H9 (cell line): ENCODE measurements at regions not wholly inside any gene's neighbourhood (a gene's known extent, or its start where the extent isn't known, plus 50 kb on each side); places are given as distances from the start of the nearest gene placed in this dataset.

Experiments used
- DNase-seq: peaks from one replicate; pipeline ENCODE4 v3.0.0-alpha.2; 2017
- H2AFZ ChIP-seq: one replicate; pipeline ENCODE4 v1.6.1; 2013; ENCODE audit warnings: mild to moderate bottlenecking, low read length, control low read depth, moderate library complexity
- H2AK5ac ChIP-seq: 2 replicates; pipeline ENCODE4 v1.6.1; 2013; ENCODE audit warnings: low read length, control low read depth, mixed read lengths; ENCODE audit not compliant: insufficient read length
- H2BK120ac ChIP-seq: one replicate; pipeline ENCODE4 v1.6.1; 2013; ENCODE audit warnings: low read depth, mild to moderate bottlenecking, low read length, control low read depth, inconsistent platforms; ENCODE audit not compliant: poor library complexity, severe bottlenecking
- H2BK12ac ChIP-seq: 2 replicates; pipeline ENCODE4 v1.6.1; 2013; ENCODE audit warnings: low read length, control low read depth, mixed read lengths, low read depth; ENCODE audit not compliant: insufficient read length
- H2BK15ac ChIP-seq: 2 replicates; pipeline ENCODE4 v1.6.1; 2013; ENCODE audit warnings: low read depth, low read length, control low read depth
- H2BK20ac ChIP-seq: one replicate; pipeline ENCODE4 v1.6.1; 2013; ENCODE audit warnings: low read depth, mild to moderate bottlenecking, low read length, control low read depth, inconsistent platforms; ENCODE audit not compliant: poor library complexity, severe bottlenecking
- H2BK5ac ChIP-seq: 2 replicates; pipeline ENCODE4 v1.6.1; 2013; ENCODE audit warnings: low read length, control low read depth, mixed read lengths; ENCODE audit not compliant: insufficient read length
- H3K14ac ChIP-seq: 2 replicates; pipeline ENCODE4 v1.6.1; 2013; ENCODE audit warnings: low read length, control low read depth; ENCODE audit not compliant: insufficient read depth
- H3K18ac ChIP-seq: 2 replicates; pipeline ENCODE4 v1.6.1; 2013; ENCODE audit warnings: low read depth, mild to moderate bottlenecking, mixed read lengths, low read length, control low read depth; ENCODE audit not compliant: insufficient read length
- H3K23ac ChIP-seq: 2 replicates; pipeline ENCODE4 v1.6.1; 2013; ENCODE audit warnings: low read length, control low read depth, mixed read lengths, low read depth; ENCODE audit not compliant: insufficient read length
- H3K23me2 ChIP-seq: 2 replicates; pipeline ENCODE4 v1.6.1; 2013; ENCODE audit warnings: low read depth, mild to moderate bottlenecking, mixed read lengths, low read length, control low read depth; ENCODE audit not compliant: insufficient read length, poor library complexity, severe bottlenecking
- H3K27ac ChIP-seq: 2 replicates; pipeline ENCODE4 v1.5.1; 2013; ENCODE audit warnings: low read length, control low read depth, mixed read lengths, low read depth; ENCODE audit not compliant: insufficient read length
- H3K27me3 ChIP-seq: 2 replicates; pipeline ENCODE4 v1.6.1; 2013; ENCODE audit warnings: low read length, control low read depth, inconsistent platforms; ENCODE audit not compliant: insufficient read depth
- H3K4ac ChIP-seq: 2 replicates; pipeline ENCODE4 v1.6.1; 2013; ENCODE audit warnings: low read depth, mild to moderate bottlenecking, control low read depth, inconsistent platforms, low read length, moderate library complexity
- H3K4me1 ChIP-seq: 2 replicates; pipeline ENCODE4 v1.6.1; 2013; ENCODE audit warnings: low read length, control low read depth, inconsistent platforms; ENCODE audit not compliant: insufficient read depth
- H3K4me2 ChIP-seq: 2 replicates; pipeline ENCODE4 v1.6.1; 2013; ENCODE audit warnings: low read length, control low read depth, mixed read lengths; ENCODE audit not compliant: insufficient read length, insufficient read depth
- H3K56ac ChIP-seq: 2 replicates; pipeline ENCODE4 v1.6.1; 2013; ENCODE audit warnings: low read depth, mild to moderate bottlenecking, mixed read lengths, low read length, control low read depth; ENCODE audit not compliant: insufficient read length
- H3K79me1 ChIP-seq: 2 replicates; pipeline ENCODE4 v1.6.1; 2013; ENCODE audit warnings: low read depth, mild to moderate bottlenecking, moderate library complexity, low read length, control low read depth, inconsistent platforms; ENCODE audit not compliant: insufficient read depth, poor library complexity, severe bottlenecking
- H3K79me2 ChIP-seq: 2 replicates; pipeline ENCODE4 v1.6.1; 2013; ENCODE audit warnings: low read length, control low read depth, inconsistent platforms; ENCODE audit not compliant: insufficient read depth
- H3K9ac ChIP-seq: 2 replicates; pipeline ENCODE4 v1.6.1; 2013; ENCODE audit warnings: low read length, control low read depth, mixed read lengths; ENCODE audit not compliant: insufficient read length; ENCODE audit errors: extremely low read depth
- H3K9me3 ChIP-seq: one replicate; pipeline ENCODE4 v1.6.1; 2013; ENCODE audit warnings: low read depth, low read length, inconsistent platforms; ENCODE audit not compliant: control insufficient read depth
- H3T11ph ChIP-seq: one replicate; pipeline ENCODE4 v1.6.1; 2013; ENCODE audit warnings: mild to moderate bottlenecking, low read length, control low read depth, inconsistent platforms
- H4K20me1 ChIP-seq: one replicate; pipeline ENCODE4 v1.6.1; 2013; ENCODE audit not compliant: control insufficient read depth, insufficient read length, insufficient read depth
- H4K5ac ChIP-seq: 2 replicates; pipeline ENCODE4 v1.6.1; 2013; ENCODE audit warnings: low read depth, mild to moderate bottlenecking, mixed read lengths, low read length, control low read depth; ENCODE audit not compliant: insufficient read length
- H4K8ac ChIP-seq: replicated peaks from 2 replicates; pipeline ENCODE4 v1.6.1; 2013; ENCODE audit warnings: low read length, control low read depth, mixed read lengths, low read depth; ENCODE audit not compliant: insufficient read length
- H4K91ac ChIP-seq: 2 replicates; pipeline ENCODE4 v1.6.1; 2013; ENCODE audit warnings: low read depth, mild to moderate bottlenecking, moderate library complexity, mixed read lengths, low read length, control low read depth; ENCODE audit not compliant: insufficient read length
- H3K27ac Mint-ChIP-seq, 3 experiments: 2 replicates in 2 of 3; 3 replicates in 1 of 3; pipeline ENCODE4 v1.8.0; 2020 to 2021; ENCODE audit warnings: mixed read lengths in 3 of 3, mild to moderate bottlenecking in 1 of 3, moderate library complexity in 1 of 3
- H3K27me3 Mint-ChIP-seq: 2 replicates; pipeline ENCODE4 v1.8.0; 2021; ENCODE audit warnings: low read depth, mild to moderate bottlenecking, moderate library complexity, mixed read lengths
- H3K36me3 Mint-ChIP-seq, 3 experiments: 2 replicates in 2 of 3; 3 replicates in 1 of 3; pipeline ENCODE4 v1.8.0; 2020 to 2021; ENCODE audit warnings: low read depth in 3 of 3, mixed read lengths in 3 of 3; ENCODE audit not compliant: insufficient read depth in 1 of 3
- H3K4me1 Mint-ChIP-seq, 2 experiments: 2 replicates each; pipeline ENCODE4 v1.8.0; 2020; ENCODE audit warnings: mixed read lengths in 2 of 2
- H3K4me3 Mint-ChIP-seq, 2 experiments: 2 replicates in 1 of 2; 3 replicates in 1 of 2; pipeline ENCODE4 v1.8.0; 2020 to 2021; ENCODE audit warnings: mild to moderate bottlenecking in 2 of 2, mixed read lengths in 2 of 2, moderate library complexity in 1 of 2
- H3K9me3 Mint-ChIP-seq, 2 experiments: 2 replicates in 1 of 2; 3 replicates in 1 of 2; pipeline ENCODE4 v1.8.0; 2020; ENCODE audit warnings: mild to moderate bottlenecking in 2 of 2, mixed read lengths in 2 of 2, moderate library complexity in 1 of 2
- CTCF ChIP-seq: fragments of 200-600 bp; sonication (generic); conservative IDR thresholded peaks from 3 replicates; pipeline ENCODE4 v1.8.0; 2021; ENCODE audit warnings: antibody characterized with exemption, mild to moderate bottlenecking
- WGBS: extraction: QIAGEN DNeasy Blood & Tissue Kit; methylation state at CpG from one replicate; pipeline ENCODE4 v1.1.7; 2013; ENCODE audit warnings: missing lambda C conversion rate, low lambda C conversion rate, mixed read lengths; ENCODE audit not compliant: insufficient read length; ENCODE audit errors: extremely low coverage; 5-methylcytosine and 5-hydroxymethylcytosine counted together

GRCh38 chr5:35377653-35378052 lies 147.4 kb upstream of the PRLR start:
- no peak overlapping the region for H2AFZ ChIP-seq
- no peaks in the 10 kb centered on the region for H4K20me1 ChIP-seq
- no peak overlapping the region for H3K56ac ChIP-seq
- H2BK15ac ChIP-seq: no peak overlapping the region; the same call in 1 of the 2 replicates
- H3K27me3 Mint-ChIP-seq: no peaks in the 10 kb centered on the region
- H3K9me3 ChIP-seq: no peaks in the 10 kb centered on the region
- no peaks in the 10 kb centered on the region for H3K23me2 ChIP-seq
- no peaks in the 10 kb centered on the region for H3K27me3 ChIP-seq
- no peak overlapping the region for H4K91ac ChIP-seq
- H3K18ac ChIP-seq: no peak overlapping the region
- H3K36me3 Mint-ChIP-seq: no peaks in the 10 kb centered on the region
- no peak overlapping the region for H3K9ac ChIP-seq
- H3K27ac Mint-ChIP-seq: no peak overlapping the region
- no peak overlapping the region for H4K5ac ChIP-seq
- no peak overlapping the region for H2BK120ac ChIP-seq
- H3K4me1 Mint-ChIP-seq: peaks cover 3% of the 10 kb centered on the region in 2 experiments; a peak in 2 of 4 replicates
- H3K4me2 ChIP-seq: no peak overlapping the region
- WGBS: no CpG with 5 or more reads among the region's 4 CpGs
- no peak for TF ChIP-seq CTCF
- H2BK12ac ChIP-seq: no peak overlapping the region
- no peak for DNase-seq
- no peaks in the 10 kb centered on the region for H3K79me1 ChIP-seq
- no peak overlapping the region for H3K4me3 Mint-ChIP-seq
- no peak overlapping the region for H4K8ac ChIP-seq
- H3T11ph ChIP-seq: no peak overlapping the region
- H3K4me1 ChIP-seq: no peaks in the 10 kb centered on the region
- no peak overlapping the region for H3K27ac ChIP-seq
- H3K14ac ChIP-seq: no peak overlapping the region
- no peaks in the 10 kb centered on the region for H3K79me2 ChIP-seq
- no peaks in the 10 kb centered on the region for H3K9me3 Mint-ChIP-seq
- no peak overlapping the region for H2BK20ac ChIP-seq
- H2AK5ac ChIP-seq: no peak overlapping the region
- no peak overlapping the region for H2BK5ac ChIP-seq
- no peak overlapping the region for H3K23ac ChIP-seq
- H3K4ac ChIP-seq: no peak overlapping the region
